Brain pericyte (primary cell): ENCODE measurements at regions not wholly inside any gene's neighbourhood (a gene's known extent, or its start where the extent isn't known, plus 50 kb on each side); places are given as distances from the start of the nearest gene placed in this dataset.
"Not testable (repeated sequence)": the region's sequence is repeated elsewhere in the genome, so short reads cannot be mapped to it uniquely, and the experiment has no call there.

Source experiments
- DNase-seq: peaks from one replicate; pipeline ENCODE4 v3.0.0-alpha.2; 2012; ENCODE audit warnings: low read depth, low spot score

DNA sequence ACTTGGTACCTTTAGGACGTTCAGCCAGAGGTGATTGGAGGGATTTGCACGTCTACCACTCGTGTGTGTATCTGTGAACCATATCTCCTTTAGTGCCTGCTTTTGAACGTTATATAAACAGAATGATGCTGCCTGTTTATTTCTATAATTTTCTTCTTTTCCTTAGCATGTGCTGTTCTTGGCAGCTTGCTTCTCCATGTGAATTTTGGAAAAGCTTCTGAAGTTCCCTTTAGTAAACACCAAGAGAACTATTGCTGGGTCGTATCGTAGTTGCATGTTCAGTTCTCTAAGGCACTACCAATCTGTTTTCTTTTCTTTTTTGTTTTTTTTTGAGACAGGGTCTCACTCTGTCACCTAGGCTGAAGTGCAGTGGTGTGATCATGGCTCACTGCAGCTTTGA, 73.8 kb upstream of the FANCC start:
- not testable (repeated sequence) for DNase-seq

DNA sequence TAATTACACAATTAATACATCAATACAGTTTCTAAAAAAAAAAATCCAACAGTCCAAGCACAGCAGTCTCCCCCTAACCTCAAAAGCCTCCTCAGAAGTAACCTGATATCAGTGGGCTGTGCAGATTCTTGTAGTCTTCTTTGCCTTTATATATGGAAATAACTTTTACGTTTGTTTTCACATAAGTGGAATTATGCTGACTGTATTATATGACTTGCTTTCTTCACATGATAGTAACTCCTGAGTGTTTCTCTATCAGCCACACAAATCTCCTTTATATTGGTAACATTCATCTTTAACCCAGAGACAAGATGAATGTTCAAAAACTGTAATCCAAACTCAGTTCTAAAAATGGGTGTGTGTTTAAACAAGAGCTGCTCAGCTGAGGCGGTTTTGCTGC, 71.9 kb upstream of the FANCC start:
- no peak for DNase-seq

DNA sequence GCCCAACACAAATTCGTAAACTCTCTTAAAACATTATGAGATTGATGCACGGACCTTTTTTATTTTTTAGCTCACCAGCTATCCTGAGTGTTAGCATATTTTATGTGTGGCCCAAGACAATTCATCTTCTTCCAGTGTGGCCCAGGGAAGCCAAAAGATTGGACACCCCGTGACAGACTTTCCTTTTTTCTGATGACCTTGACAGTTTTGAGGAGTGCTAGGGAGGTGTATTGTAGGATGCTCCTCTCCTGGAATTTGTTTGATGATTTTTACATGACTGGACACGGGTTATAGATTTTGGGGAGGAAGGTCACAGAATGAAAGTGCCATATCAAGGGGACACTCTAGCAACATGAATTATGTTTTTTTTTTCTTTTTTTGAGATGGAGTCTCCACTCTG, 69.3 kb upstream of the FANCC start:
- no peak for DNase-seq

DNA sequence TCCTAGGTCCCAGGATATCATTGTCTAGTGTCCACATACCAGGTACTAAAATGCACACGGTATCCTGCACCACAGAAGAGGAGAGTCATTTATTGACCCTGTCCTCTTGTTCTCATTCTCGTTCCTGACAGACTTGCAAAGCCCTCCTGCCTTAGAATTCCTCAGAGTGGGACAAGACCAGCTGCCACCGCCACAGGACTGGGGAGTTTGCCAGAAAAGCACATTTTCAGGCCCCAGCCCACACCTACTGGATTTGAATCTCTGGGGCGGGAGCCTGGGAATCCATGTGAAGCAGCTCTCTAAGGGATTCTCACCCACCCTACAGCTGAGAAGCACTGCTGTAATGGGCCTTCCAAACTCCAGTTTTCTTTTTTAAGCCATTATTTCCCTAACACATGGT, 68.0 kb upstream of the FANCC start:
- DNase-seq: no peak

DNA sequence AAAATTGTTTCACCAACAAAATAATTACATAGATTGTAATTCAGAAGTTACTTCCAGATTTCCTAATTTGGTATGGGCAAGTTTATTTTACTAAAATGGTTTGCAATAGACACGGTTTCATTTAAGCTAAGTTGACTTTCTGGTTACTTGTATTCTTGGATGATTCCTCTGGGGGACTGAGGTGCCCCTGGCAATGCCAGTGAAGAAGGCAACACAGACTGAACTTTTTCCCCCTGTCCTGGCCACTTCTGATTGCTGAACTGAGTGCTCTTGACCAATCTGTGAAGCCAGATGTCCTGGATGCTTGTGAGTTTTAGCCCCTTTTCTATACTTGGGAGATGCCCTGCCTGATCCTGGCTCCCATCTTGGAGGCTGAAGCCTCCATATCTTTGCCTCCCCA, 66.3 kb upstream of the FANCC start:
- no peak for DNase-seq

DNA sequence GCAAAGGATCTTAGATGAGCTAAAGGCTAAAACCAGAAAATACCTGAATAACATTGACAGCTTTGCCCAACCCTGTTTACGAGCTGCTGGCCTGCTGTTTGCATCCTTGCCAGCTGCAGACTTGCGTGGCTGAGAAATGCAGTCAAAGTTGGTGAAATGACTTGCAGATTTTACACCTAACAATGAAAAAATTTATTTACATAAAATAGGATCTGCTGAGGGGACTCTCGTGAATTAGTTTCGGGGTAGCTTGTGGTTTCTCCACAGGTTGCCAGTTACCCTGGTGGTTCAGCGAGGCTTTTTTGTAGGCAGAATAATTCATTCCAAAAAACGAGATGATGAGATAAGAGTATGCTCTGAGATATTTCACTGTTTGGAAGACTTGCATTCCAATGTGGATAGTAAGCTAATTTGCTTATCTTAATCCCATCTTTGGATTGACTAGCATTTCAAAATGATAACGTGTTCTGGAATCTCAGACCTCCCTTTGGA, 65.7 kb upstream of the FANCC start:
- no peak for DNase-seq

DNA sequence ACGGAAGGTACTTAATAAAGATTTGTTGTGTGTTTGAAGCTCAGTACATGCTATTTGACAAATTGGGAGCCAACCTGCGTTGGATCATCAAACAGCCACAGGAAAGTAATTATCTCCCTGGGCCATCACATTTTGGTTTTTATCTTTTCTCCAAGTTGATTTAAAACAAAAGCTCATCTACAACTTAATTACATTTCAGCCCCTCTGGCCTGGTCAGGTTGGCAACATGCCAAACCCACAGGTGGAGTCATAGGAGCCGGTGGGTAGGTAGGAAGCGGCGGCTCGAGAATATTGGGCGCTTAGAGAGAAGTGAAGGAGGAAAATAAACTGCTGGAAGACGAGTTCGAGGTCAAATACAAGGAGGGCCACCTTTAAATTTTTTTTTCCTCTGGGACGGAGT, 64.9 kb upstream of the FANCC start:
- DNase-seq: no peak

DNA sequence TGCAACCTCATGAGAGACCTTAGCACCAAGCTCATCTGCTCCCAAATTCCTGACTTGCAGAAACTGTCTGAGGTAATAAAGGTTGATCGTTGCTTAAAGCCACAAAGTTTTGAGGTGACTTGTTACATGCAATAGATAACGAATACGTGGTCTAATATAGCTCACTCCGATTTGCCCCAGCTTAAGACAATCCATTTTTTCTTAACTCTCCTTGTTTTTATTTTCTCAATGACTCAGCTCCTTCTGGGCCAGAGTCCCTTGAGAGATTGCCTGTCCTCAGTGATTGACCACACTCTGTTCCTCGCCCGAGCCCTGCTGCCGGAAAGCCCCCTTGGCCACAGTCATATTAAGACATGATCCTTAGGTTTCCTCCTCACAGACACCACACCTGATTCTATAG, 63.7 kb upstream of the FANCC start:
- DNase-seq: peak; percentile 15

DNA sequence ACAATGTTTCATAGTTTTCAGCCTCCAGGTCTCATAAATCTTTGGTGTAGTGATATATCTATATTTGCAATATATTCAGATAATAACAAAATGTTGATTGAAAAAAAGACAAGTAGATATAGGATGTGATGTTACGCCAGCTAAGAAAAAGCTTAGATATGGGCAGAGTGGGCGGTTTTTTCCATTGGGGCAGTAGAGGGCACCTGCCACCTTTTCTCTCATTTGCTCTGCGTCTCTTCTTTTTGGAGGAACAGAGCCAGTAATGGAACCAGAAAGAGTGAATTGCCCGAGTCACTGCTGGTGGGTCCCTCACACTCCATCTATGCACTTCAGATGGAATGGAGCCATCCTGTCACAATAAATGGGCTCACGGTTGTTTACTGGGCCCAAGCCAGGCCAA, 62.1 kb upstream of the FANCC start:
- DNase-seq: no peak

DNA sequence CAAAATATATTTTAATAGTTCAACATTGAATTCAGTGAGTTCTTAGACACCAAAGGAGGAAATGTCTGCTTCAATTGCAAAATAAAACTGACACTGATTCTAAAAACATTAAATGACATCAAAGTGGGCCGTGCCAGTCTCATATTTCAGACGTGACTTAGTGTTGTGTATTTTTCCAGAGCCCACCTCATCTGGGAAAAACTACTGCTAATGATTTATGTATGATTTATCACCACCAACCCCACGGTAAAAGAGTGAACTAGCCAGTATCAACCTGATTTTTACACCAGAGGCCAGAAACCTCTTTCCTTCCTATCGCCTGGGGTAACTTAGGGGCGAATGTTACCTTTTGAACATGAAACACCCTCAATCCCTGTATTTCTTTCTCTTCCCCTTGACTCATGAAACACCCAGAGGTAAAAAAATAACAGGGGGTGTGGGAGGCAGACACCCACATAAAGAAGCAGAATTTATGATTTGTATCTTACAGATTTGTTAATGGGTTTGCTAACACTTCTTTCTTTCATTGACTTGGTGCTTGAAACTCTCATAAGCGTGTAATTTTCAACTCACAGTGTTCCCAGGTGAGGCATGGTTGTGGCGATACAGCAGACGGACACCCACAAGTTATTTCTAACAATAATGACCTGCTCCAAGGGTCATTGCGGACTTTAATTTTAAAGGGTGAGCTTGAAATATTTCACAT, 56.4 kb upstream of the FANCC start:
- no peak for DNase-seq

DNA sequence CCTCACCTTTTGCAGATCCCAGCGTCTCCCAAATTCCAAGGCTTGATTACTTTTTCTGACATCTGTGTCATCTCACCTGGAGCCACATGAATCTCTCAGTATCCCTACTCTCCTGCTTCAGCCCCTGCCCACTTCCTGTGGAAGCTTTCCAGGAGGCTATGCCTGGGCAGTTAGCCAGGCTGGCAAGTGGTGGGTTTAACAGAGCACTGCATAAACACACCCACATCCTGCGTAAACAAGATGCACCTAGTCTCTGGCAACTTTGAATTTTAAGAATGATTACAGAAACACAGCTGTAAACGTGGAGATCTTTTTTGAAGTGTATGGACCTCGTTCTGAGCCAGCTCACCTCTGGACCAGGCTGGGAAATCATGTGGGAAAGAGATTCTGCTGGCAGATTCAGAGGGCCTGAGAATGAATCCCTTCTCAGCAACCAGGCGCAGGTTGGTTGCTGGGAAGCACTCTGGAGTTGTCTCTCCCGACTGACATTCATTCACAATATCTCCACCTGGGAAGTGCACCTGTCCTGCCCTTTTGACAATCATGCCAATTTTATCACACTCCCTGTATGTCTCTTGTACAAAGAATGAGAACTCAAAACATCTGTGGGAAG, 55.7 kb upstream of the FANCC start:
- no peak for DNase-seq

DNA sequence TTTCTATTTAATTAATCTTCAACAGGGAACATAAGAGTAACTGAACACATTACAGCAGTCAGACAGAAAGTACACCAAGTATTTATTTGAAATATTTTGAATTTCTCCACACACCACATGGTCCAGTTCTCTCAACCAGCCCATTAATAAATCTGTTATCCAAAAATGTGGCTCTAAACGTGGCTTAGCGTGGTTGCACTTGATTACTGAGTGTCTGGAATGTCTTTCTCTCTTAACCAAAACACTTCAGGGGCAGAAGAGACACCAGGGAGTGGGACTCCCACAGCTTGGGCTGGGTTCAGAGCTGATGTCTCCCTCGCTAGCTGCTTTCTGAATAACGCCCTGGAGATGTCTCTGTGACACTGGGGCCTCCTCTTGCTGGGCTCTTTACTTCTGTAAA, 52.6 kb upstream of the FANCC start:
- DNase-seq: no peak

DNA sequence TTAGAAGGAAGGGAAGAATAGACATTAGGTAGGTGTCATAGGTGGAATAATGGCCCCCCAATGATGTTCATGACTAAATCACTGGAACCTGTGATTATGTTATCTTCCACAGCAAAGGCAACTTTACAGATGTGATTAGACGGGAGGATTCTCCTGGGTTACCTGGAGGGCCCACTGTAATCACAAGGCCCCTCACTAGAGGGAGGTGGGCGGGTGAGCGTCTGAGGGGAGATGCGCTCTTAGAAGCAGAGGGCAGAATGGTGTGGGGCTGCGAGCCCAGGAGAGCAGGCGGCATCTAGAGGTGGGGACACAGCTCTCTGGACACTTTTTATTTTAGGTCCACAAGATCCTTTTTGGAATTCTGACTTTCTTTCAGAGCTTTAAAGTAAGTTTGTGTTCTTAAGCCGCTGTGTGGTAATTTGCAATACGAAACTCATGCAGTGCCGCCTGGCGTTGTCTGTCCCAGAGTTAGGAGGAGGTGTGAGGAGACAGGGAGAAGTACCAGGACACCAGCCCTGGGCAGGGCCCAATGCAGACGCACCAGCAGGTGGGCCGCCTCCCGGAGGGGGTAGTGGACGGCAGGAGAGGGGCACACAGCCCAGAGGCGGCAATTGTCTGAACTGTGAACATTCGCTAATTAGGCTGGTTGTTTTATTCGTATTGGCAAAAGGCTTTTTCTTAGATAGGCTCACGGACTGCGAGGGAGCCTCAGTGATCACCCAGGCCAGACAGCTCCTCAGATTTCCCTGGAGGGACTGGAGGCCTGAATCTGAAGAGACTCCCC, 51.1 kb upstream of the FANCC start:
- no peak for DNase-seq
